Mammary epithelial cell (primary cell): ENCODE measurements at regions not wholly inside any gene's neighbourhood (a gene's known extent, or its start where the extent isn't known, plus 50 kb on each side); places are given as distances from the start of the nearest gene placed in this dataset.

Source experiments
- CTCF ChIP-seq, 2 donors: IDR thresholded peaks in 1 of 2; conservative IDR thresholded peaks in 1 of 2; 2 replicates each; pipeline ENCODE4 v1.5.1; 2011 to 2012; ENCODE audit warnings: inconsistent platforms in 2 of 2, low read length in 2 of 2, mild to moderate bottlenecking in 2 of 2, control low read depth in 1 of 2, low read depth in 1 of 2; ENCODE audit not compliant: insufficient read depth in 1 of 2; ENCODE audit errors: extremely low read depth in 1 of 2
- EZH2 ChIP-seq: IDR thresholded peaks from 2 replicates; pipeline ENCODE4 v1.6.1; 2012; ENCODE audit warnings: low read length, inconsistent platforms, borderline replicate concordance

- TF ChIP-seq EZH2 (no peak), CTCF (conservative IDR thresholded peaks at IDR 0.05 in 1 of 2, IDR thresholded peaks at IDR 0.05 in 1 of 2; ENCODE audit: extremely low read depth in 1 of 2, insufficient read depth in 1 of 2, low read depth in 1 of 2, low read length in 2 of 2) (no peak)
These were observed 86.3 kb upstream of the FERMT1 start for GRCh38 chr20:6209093-6209492.
